ENCODE measurements at regions not wholly inside any gene's neighbourhood (a gene's known extent, or its start where the extent isn't known, plus 50 kb on each side); places are given as distances from the start of the nearest gene placed in this dataset.
A peak's percentile ranks its signal among the peaks of the same experiment; 100 is the strongest.

- H3K27me3 ChIP-seq (ENCODE audit: control insufficient read depth, insufficient read depth): no peaks in the 10 kb centered on the region
- intact Hi-C loops (cut with DNase I): no loop called here
- ATAC-seq: no peak
- H3K4me3 ChIP-seq (ENCODE audit: low read length): no peak overlapping the region
- 79% methylated on average over 4 of the region's 4 CpGs for WGBS
- DNase-seq: no peak
- no peaks in the 10 kb centered on the region for H3K9me3 ChIP-seq (ENCODE audit: control insufficient read depth, low read length)
- no peak overlapping the region for H3K27ac ChIP-seq (ENCODE audit: low read length)
- H3K4me1 ChIP-seq (ENCODE audit: control insufficient read depth, insufficient read depth, low read length): no peaks in the 10 kb centered on the region
These were observed 871.8 kb downstream of the SUCLG1 start for GRCh38 chr2:83587309-83587708.

- ATAC-seq (no peak), DNase-seq (no peak)
- intact Hi-C loops (cut with DNase I): no loop called here
- H3K4me1 ChIP-seq (ENCODE audit: control insufficient read depth, insufficient read depth, low read length): no peaks in the 10 kb centered on the region
- no peaks in the 10 kb centered on the region for H3K27me3 ChIP-seq (ENCODE audit: control insufficient read depth, insufficient read depth)
- 76% methylated on average over 2 of the region's 2 CpGs for WGBS
- no peak overlapping the region for H3K27ac ChIP-seq (ENCODE audit: low read length)
- no peak overlapping the region for H3K4me3 ChIP-seq (ENCODE audit: low read length)
- no peaks in the 10 kb centered on the region for H3K9me3 ChIP-seq (ENCODE audit: control insufficient read depth, low read length)
These were observed 873.8 kb downstream of the SUCLG1 start for GRCh38 chr2:83585250-83585649.

GRCh38 chr2:83584672-83585071, 874.4 kb downstream of the SUCLG1 start:
- H3K4me1 ChIP-seq (ENCODE audit: control insufficient read depth, insufficient read depth, low read length): no peaks in the 10 kb centered on the region
- H3K4me3 ChIP-seq (ENCODE audit: low read length): no peak overlapping the region
- H3K27ac ChIP-seq (ENCODE audit: low read length): no peak overlapping the region
- 23% methylated on average over 3 of the region's 3 CpGs for WGBS
- ATAC-seq: peak in 1 of 2 donors; percentile 81
- DNase-seq: peak in 1 of 3 donors; percentile 7
- H3K9me3 ChIP-seq (ENCODE audit: control insufficient read depth, low read length): no peaks in the 10 kb centered on the region
- intact Hi-C loops (cut with DNase I): no loop called here
- H3K27me3 ChIP-seq (ENCODE audit: control insufficient read depth, insufficient read depth): no peaks in the 10 kb centered on the region

- Histone ChIP-seq H3K27ac (ENCODE audit: low read length) (no peak overlapping the region), H3K9me3 (ENCODE audit: control insufficient read depth, low read length) (no peaks in the 10 kb centered on the region), H3K4me3 (ENCODE audit: low read length) (no peak overlapping the region), H3K4me1 (ENCODE audit: control insufficient read depth, insufficient read depth, low read length) (no peaks in the 10 kb centered on the region), H3K27me3 (ENCODE audit: control insufficient read depth, insufficient read depth) (no peaks in the 10 kb centered on the region)
- no peak for ATAC-seq
- WGBS: 42% methylated on average over 4 of the region's 4 CpGs
- DNase-seq: no peak
- intact Hi-C loops (cut with DNase I): no loop called here
These were observed 876.5 kb downstream of the SUCLG1 start for GRCh38 chr2:83582589-83582988.

GRCh38 chr2:83579507-83579906, 879.6 kb downstream of the SUCLG1 start:
- Histone ChIP-seq H3K4me3 (ENCODE audit: low read length) (no peak overlapping the region), H3K27ac (ENCODE audit: low read length) (no peak overlapping the region), H3K9me3 (ENCODE audit: control insufficient read depth, low read length) (no peaks in the 10 kb centered on the region), H3K27me3 (ENCODE audit: control insufficient read depth, insufficient read depth) (no peaks in the 10 kb centered on the region), H3K4me1 (ENCODE audit: control insufficient read depth, insufficient read depth, low read length) (no peaks in the 10 kb centered on the region)
- ATAC-seq: no peak
- WGBS: 66% methylated on average over 1 of the region's 1 CpG
- intact Hi-C loops (cut with DNase I): no loop called here
- DNase-seq: no peak

- no peaks in the 10 kb centered on the region for H3K9me3 ChIP-seq (ENCODE audit: control insufficient read depth, low read length)
- H3K27me3 ChIP-seq (ENCODE audit: control insufficient read depth, insufficient read depth): no peaks in the 10 kb centered on the region
- H3K4me1 ChIP-seq (ENCODE audit: control insufficient read depth, insufficient read depth, low read length): no peaks in the 10 kb centered on the region
- H3K4me3 ChIP-seq (ENCODE audit: low read length): no peak overlapping the region
- intact Hi-C loops (cut with DNase I): no loop called here
- no peak overlapping the region for H3K27ac ChIP-seq (ENCODE audit: low read length)
- ATAC-seq: no peak
- DNase-seq: no peak
- 78% methylated on average over 2 of the region's 2 CpGs for WGBS
These were observed 880.7 kb downstream of the SUCLG1 start for GRCh38 chr2:83578405-83578804.

- Histone ChIP-seq H3K27me3 (ENCODE audit: control insufficient read depth, insufficient read depth) (no peaks in the 10 kb centered on the region), H3K9me3 (ENCODE audit: control insufficient read depth, low read length) (no peaks in the 10 kb centered on the region), H3K4me3 (ENCODE audit: low read length) (no peak overlapping the region), H3K27ac (ENCODE audit: low read length) (no peak overlapping the region), H3K4me1 (ENCODE audit: control insufficient read depth, insufficient read depth, low read length) (no peaks in the 10 kb centered on the region)
- intact Hi-C loops (cut with DNase I): no loop called here
- ATAC-seq: no peak
- no peak for DNase-seq
- 96% methylated on average over 1 of the region's 1 CpG for WGBS
These were observed 884.5 kb downstream of the SUCLG1 start for GRCh38 chr2:83574614-83575013.

- no peak for ATAC-seq
- Histone ChIP-seq H3K9me3 (ENCODE audit: control insufficient read depth, low read length) (no peaks in the 10 kb centered on the region), H3K4me1 (ENCODE audit: control insufficient read depth, insufficient read depth, low read length) (no peaks in the 10 kb centered on the region), H3K4me3 (ENCODE audit: low read length) (no peak overlapping the region), H3K27me3 (ENCODE audit: control insufficient read depth, insufficient read depth) (no peaks in the 10 kb centered on the region), H3K27ac (ENCODE audit: low read length) (no peak overlapping the region)
- no peak for DNase-seq
- intact Hi-C loops (cut with DNase I): no loop called here
- WGBS: 89% methylated on average over 5 of the region's 5 CpGs
These were observed 886.0 kb downstream of the SUCLG1 start for GRCh38 chr2:83573060-83573459.

GRCh38 chr2:83572400-83572799, 886.7 kb downstream of the SUCLG1 start:
- H3K27ac ChIP-seq (ENCODE audit: low read length): no peak overlapping the region
- no peaks in the 10 kb centered on the region for H3K4me1 ChIP-seq (ENCODE audit: control insufficient read depth, insufficient read depth, low read length)
- no peak for ATAC-seq
- DNase-seq: no peak
- intact Hi-C loops (cut with DNase I): no loop called here
- 93% methylated on average over 3 of the region's 3 CpGs for whole genome bisulfite sequencing
- no peaks in the 10 kb centered on the region for H3K27me3 ChIP-seq (ENCODE audit: control insufficient read depth, insufficient read depth)
- H3K9me3 ChIP-seq (ENCODE audit: control insufficient read depth, low read length): no peaks in the 10 kb centered on the region
- H3K4me3 ChIP-seq (ENCODE audit: low read length): no peak overlapping the region

- no peak for DNase-seq
- H3K4me3 ChIP-seq (ENCODE audit: low read length): no peak overlapping the region
- no peaks in the 10 kb centered on the region for H3K27me3 ChIP-seq (ENCODE audit: control insufficient read depth, insufficient read depth)
- H3K9me3 ChIP-seq (ENCODE audit: control insufficient read depth, low read length): no peaks in the 10 kb centered on the region
- intact Hi-C loops (cut with DNase I): no loop called here
- no peak for ATAC-seq
- H3K27ac ChIP-seq (ENCODE audit: low read length): no peak overlapping the region
- WGBS: 66% methylated on average over 3 of the region's 3 CpGs
- H3K4me1 ChIP-seq (ENCODE audit: control insufficient read depth, insufficient read depth, low read length): no peaks in the 10 kb centered on the region
These were observed 891.5 kb downstream of the SUCLG1 start for GRCh38 chr2:83567551-83567950.

GRCh38 chr2:83565626-83566025, 893.5 kb downstream of the SUCLG1 start:
- no peaks in the 10 kb centered on the region for H3K9me3 ChIP-seq (ENCODE audit: control insufficient read depth, low read length)
- no peaks in the 10 kb centered on the region for H3K27me3 ChIP-seq (ENCODE audit: control insufficient read depth, insufficient read depth)
- no peaks in the 10 kb centered on the region for H3K4me1 ChIP-seq (ENCODE audit: control insufficient read depth, insufficient read depth, low read length)
- no peak overlapping the region for H3K4me3 ChIP-seq (ENCODE audit: low read length)
- ATAC-seq (no peak), DNase-seq (no peak)
- intact Hi-C loops (cut with DNase I): no loop called here
- no peak overlapping the region for H3K27ac ChIP-seq (ENCODE audit: low read length)
- 50% methylated on average over 4 of the region's 4 CpGs for WGBS

- H3K9me3 ChIP-seq (ENCODE audit: control insufficient read depth, low read length): no peaks in the 10 kb centered on the region
- WGBS: 64% methylated on average over 4 of the region's 4 CpGs
- H3K4me1 ChIP-seq (ENCODE audit: control insufficient read depth, insufficient read depth, low read length): no peaks in the 10 kb centered on the region
- DNase-seq (no peak), ATAC-seq (no peak)
- H3K4me3 ChIP-seq (ENCODE audit: low read length): no peak overlapping the region
- no peak overlapping the region for H3K27ac ChIP-seq (ENCODE audit: low read length)
- intact Hi-C loops (cut with DNase I): no loop called here
- H3K27me3 ChIP-seq (ENCODE audit: control insufficient read depth, insufficient read depth): no peaks in the 10 kb centered on the region
These were observed 893.9 kb downstream of the SUCLG1 start for GRCh38 chr2:83565181-83565580.
